ENCODE measurements at regions not wholly inside any gene's neighbourhood (a gene's known extent, or its start where the extent isn't known, plus 50 kb on each side); places are given as distances from the start of the nearest gene placed in this dataset.

DNA sequence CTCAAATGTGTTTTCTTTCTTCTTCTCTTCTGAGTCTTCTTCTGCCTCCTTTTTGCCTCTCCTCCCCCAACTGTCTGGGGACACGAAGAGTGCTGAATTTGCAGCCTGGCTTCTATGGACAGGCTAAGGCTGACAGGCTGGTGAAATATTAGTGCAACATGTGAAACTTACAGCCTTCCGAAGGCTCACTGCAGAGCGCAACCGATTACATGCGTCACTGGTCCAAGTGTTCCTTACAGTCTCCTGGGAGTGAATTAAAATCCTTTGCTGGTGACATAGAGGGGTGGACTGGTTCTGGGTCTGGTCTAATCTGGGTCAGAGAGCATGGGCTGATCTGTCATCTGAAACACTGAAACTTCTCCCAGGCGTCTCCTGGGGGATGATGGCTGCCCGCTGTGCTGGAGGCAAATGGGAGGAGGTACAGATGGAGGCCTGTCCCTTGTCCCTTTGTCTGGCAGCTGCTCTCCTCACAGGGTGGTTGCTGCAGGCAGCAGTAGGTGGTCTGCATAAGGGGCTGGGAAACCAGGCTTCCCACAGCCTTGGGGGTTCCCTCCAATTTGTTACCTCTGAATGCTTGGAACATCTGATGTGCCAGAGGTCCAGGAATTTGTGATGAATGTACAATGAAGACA lies 143.8 kb upstream of the BMPER start:
- no peak for DNase-seq
- Histone ChIP-seq H3K27me3 (no peaks in the 10 kb centered on the region), H3K27ac (no peak overlapping the region), H3K4me3 (no peak overlapping the region), H3K36me3 (no peaks in the 10 kb centered on the region), H3K9me3 (no peaks in the 10 kb centered on the region), H3K4me1 (peaks cover 0 to 3% (median 0%) of the 10 kb centered on the region in 3 donors)
- no peak for TF ChIP-seq POLR2A (IDR thresholded peaks at IDR 0.05)
- WGBS, 2 donors, result 83 to 95% methylated on average over 2 to 6 of the region's 7 CpGs
- intact Hi-C loops (cut with DNase I), result no loop called here

GRCh38 chr7:33762151-33762910 lies 143.0 kb upstream of the BMPER start:
- H3K4me3 ChIP-seq, result no peak overlapping the region
- no peaks in the 10 kb centered on the region for H3K4me1 ChIP-seq
- no peaks in the 10 kb centered on the region for H3K27me3 ChIP-seq
- H3K36me3 ChIP-seq, result no peaks in the 10 kb centered on the region
- H3K9me3 ChIP-seq, result no peaks in the 10 kb centered on the region
- 68 to 80% methylated on average over 6 of the region's 6 CpGs for WGBS, 2 donors
- no peak overlapping the region for H3K27ac ChIP-seq
- intact Hi-C loops (cut with DNase I), result no loop called here
- TF ChIP-seq POLR2A (IDR thresholded peaks at IDR 0.05) (no peak), CTCF (IDR thresholded peaks at IDR 0.05) (no peak)
- DNase-seq, result no peak

GRCh38 chr7:33762911-33763306 lies 142.4 kb upstream of the BMPER start:
- H3K27ac ChIP-seq, result no peak overlapping the region
- no peak overlapping the region for H3K4me3 ChIP-seq
- DNase-seq, result no peak
- WGBS, 2 donors, result 74 to 96% methylated on average over 3 of the region's 3 CpGs
- no peaks in the 10 kb centered on the region for H3K36me3 ChIP-seq
- H3K9me3 ChIP-seq, result no peaks in the 10 kb centered on the region
- no peak for TF ChIP-seq CTCF (IDR thresholded peaks at IDR 0.05)
- TF ChIP-seq POLR2A (IDR thresholded peaks at IDR 0.05), result no peak
- H3K27me3 ChIP-seq, result no peaks in the 10 kb centered on the region
- intact Hi-C loops (cut with DNase I), result no loop called here
- no peaks in the 10 kb centered on the region for H3K4me1 ChIP-seq

GRCh38 chr7:33764752-33765451 lies 140.4 kb upstream of the BMPER start:
- H3K27me3 ChIP-seq, result no peaks in the 10 kb centered on the region
- H3K36me3 ChIP-seq, result no peaks in the 10 kb centered on the region
- TF ChIP-seq POLR2A (IDR thresholded peaks at IDR 0.05), result no peak
- H3K4me1 ChIP-seq, result no peaks in the 10 kb centered on the region
- intact Hi-C loops (cut with DNase I), result no loop called here
- DNase-seq, result no peak
- 44 to 45% methylated on average over 7 of the region's 7 CpGs for WGBS, 2 donors
- H3K4me3 ChIP-seq, result no peak overlapping the region
- H3K27ac ChIP-seq, result no peak overlapping the region
- H3K9me3 ChIP-seq, result no peaks in the 10 kb centered on the region

- Histone ChIP-seq H3K27me3 (no peaks in the 10 kb centered on the region), H3K27ac (no peak overlapping the region), H3K4me3 (no peak overlapping the region), H3K36me3 (no peaks in the 10 kb centered on the region), H3K4me1 (no peaks in the 10 kb centered on the region), H3K9me3 (no peaks in the 10 kb centered on the region)
- TF ChIP-seq CTCF (IDR thresholded peaks at IDR 0.05), result no peak
- TF ChIP-seq POLR2A (IDR thresholded peaks at IDR 0.05), result no peak
- WGBS, 2 donors, result 0 to 41% methylated on average over 1 of the region's 1 CpG
- DNase-seq, result no peak
- intact Hi-C loops (cut with DNase I), result no loop called here
Measured at GRCh38 chr7:33766405-33766804, 138.9 kb upstream of the BMPER start.

DNA sequence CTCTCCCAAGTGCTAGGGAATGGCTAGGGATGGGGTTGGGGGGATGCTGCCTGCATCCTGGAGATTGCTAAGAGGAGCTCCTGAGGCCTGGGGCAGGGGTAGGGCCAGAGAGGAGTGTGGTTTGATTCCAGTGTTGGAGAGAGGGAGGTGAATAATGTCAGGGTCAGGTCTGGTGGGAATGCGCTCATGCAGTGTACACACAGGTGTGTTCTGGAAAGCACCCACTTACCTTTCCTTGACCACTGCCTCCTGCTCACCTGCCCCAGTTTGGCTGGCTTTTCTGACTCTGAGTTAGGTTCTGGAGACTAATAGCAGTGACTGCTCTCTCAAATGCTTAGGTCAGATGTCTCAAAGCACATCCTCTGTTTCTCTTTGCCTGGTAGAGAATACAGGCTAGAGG lies 135.4 kb upstream of the BMPER start:
- Histone ChIP-seq H3K4me3 (no peak overlapping the region), H3K27me3 (no peaks in the 10 kb centered on the region), H3K36me3 (no peaks in the 10 kb centered on the region), H3K27ac (no peak overlapping the region), H3K9me3 (no peaks in the 10 kb centered on the region), H3K4me1 (peaks cover 0 to 13% (median 1%) of the 10 kb centered on the region in 3 donors)
- DNase-seq, result no peak
- TF ChIP-seq POLR2A (IDR thresholded peaks at IDR 0.05) (no peak), CTCF (IDR thresholded peaks at IDR 0.05) (no peak)
- intact Hi-C loops (cut with DNase I), result no loop called here
- 100% methylated on average over 1 of the region's 1 CpG for WGBS, 2 donors

Data from esophagus squamous epithelium (tissue), 5 donors.